K562 (cell line): ENCODE measurements at regions not wholly inside any gene's neighbourhood (a gene's known extent, or its start where the extent isn't known, plus 50 kb on each side); places are given as distances from the start of the nearest gene placed in this dataset.
A peak's percentile ranks its signal among the peaks of the same experiment; 100 is the strongest.

Source experiments
- ATAC-seq: fragments of 200-7000 bp; cut with Tn5 transposase; 3 replicates; pipeline ENCODE4 v1.9.1; 2020; ENCODE audit warnings: moderate library complexity
- BruUV-seq: library from RNA; stranded (reverse); fragments of 400-500 nt; replicated peaks from 2 replicates; lab custom pipeline; 2021; lab: Mats Ljungman, UMichigan
- CTCF ChIA-PET: fragments of 300-600 bp; formaldehyde crosslinking; extraction: SDS; loops from one replicate; lab custom pipeline; 2021; ENCODE audit warnings: low intra/inter-chr PET ratio; lab: Yijun Ruan, JAX
- POLR2A ChIA-PET: fragments of 300-600, 350-650 bp; sonication (Branson Sonifier 250); formaldehyde crosslinking; extraction: SDS; loops from one replicate; lab custom pipeline; 2021; ENCODE audit warnings: antibody characterized with exemption, inconsistent platforms; lab: Yijun Ruan, JAX
- DNase-seq, 4 experiments: peaks; one replicate each; pipeline versions ENCODE4 v3.0.0 to v3.0.0-alpha.2; 2011 to 2018; ENCODE audit warnings: low spot score in 3 of 4, mixed read lengths in 3 of 4; ENCODE audit errors: extremely low read depth in 1 of 4
- FAIRE-seq: peaks from 2 replicates; lab custom pipeline; 2011; peaks lifted over from hg19 to GRCh38; lab: Jason Lieb, UNC
- H2AFZ ChIP-seq: 2 replicates; pipeline ENCODE4 v1.6.0; 2011; ENCODE audit warnings: low read depth, low read length, control low read depth, inconsistent platforms
- H3K27ac ChIP-seq: fragments of 200-600 bp; 3 replicates; pipeline ENCODE4 v1.8.0; 2011; ENCODE audit warnings: low read depth, mild to moderate bottlenecking, control low read depth, inconsistent platforms, low read length, moderate library complexity, mixed read lengths; ENCODE audit errors: extremely low read depth
- H3K27me3 ChIP-seq, 2 experiments: fragments of 300-600 bp in 1 of 2; 2 replicates in 1 of 2; 3 replicates in 1 of 2; pipeline versions ENCODE4 v1.6.0 to v1.8.0; 2011; ENCODE audit warnings: inconsistent platforms in 2 of 2, low read length in 2 of 2, mild to moderate bottlenecking in 1 of 2, mixed read lengths in 1 of 2, moderate library complexity in 1 of 2; ENCODE audit not compliant: control insufficient read depth in 2 of 2, insufficient read depth in 2 of 2
- H3K36me3 ChIP-seq: fragments of 300-600 bp; 3 replicates; pipeline ENCODE4 v1.8.0; 2011; ENCODE audit warnings: mild to moderate bottlenecking, low read length, inconsistent platforms; ENCODE audit not compliant: control insufficient read depth, insufficient read depth
- H3K4me1 ChIP-seq, 2 experiments: fragments of 200-600 bp in 1 of 2; replicated peaks in 1 of 2; 2 replicates in 1 of 2; 3 replicates in 1 of 2; pipeline versions ENCODE4 v1.5.1 to v1.8.0; 2011; ENCODE audit warnings: inconsistent platforms in 2 of 2, low read length in 2 of 2, mild to moderate bottlenecking in 1 of 2, mixed read lengths in 1 of 2, moderate library complexity in 1 of 2; ENCODE audit not compliant: control insufficient read depth in 2 of 2, insufficient read depth in 2 of 2
- H3K4me2 ChIP-seq: 2 replicates; pipeline ENCODE4 v1.6.1; 2011; ENCODE audit warnings: low read length, control low read depth, inconsistent platforms, mixed read lengths; ENCODE audit not compliant: insufficient read depth
- H3K4me3 ChIP-seq: fragments of 200-600 bp; sonication (generic), shearing (Covaris generic); 2 replicates; pipeline ENCODE4 v1.5.1; 2016; ENCODE audit warnings: control low read depth, inconsistent platforms
- H3K79me2 ChIP-seq: fragments of 200-600 bp; 3 replicates; pipeline ENCODE4 v1.8.0; 2011; ENCODE audit warnings: low read length, inconsistent platforms; ENCODE audit not compliant: control insufficient read depth, insufficient read depth
- H3K9ac ChIP-seq, 2 experiments: 2 replicates each; pipeline versions ENCODE4 v1.6.0 to v1.6.1; 2011; ENCODE audit warnings: low read depth in 2 of 2, low read length in 2 of 2, control low read depth in 1 of 2, inconsistent platforms in 1 of 2, mild to moderate bottlenecking in 1 of 2, mixed read lengths in 1 of 2; ENCODE audit not compliant: insufficient read depth in 1 of 2
- H3K9me1 ChIP-seq: one replicate; pipeline ENCODE4 v1.6.0; 2011; ENCODE audit warnings: inconsistent platforms, mild to moderate bottlenecking, low read length, moderate library complexity; ENCODE audit not compliant: control insufficient read depth, insufficient read depth
- H3K9me3 ChIP-seq: replicated peaks from 2 replicates; pipeline ENCODE4 v1.5.1; 2011; ENCODE audit warnings: low read depth, low read length, inconsistent platforms; ENCODE audit not compliant: control insufficient read depth, insufficient read depth
- H4K20me1 ChIP-seq: replicated peaks from 2 replicates; pipeline ENCODE4 v1.6.1; 2011; ENCODE audit warnings: low read length, inconsistent platforms, mixed read lengths; ENCODE audit not compliant: control insufficient read depth, insufficient read depth
- CEBPB ChIP-seq: fragments of 450-650 bp; IDR thresholded peaks from 2 replicates; pipeline ENCODE4 v1.6.1; 2016; ENCODE audit warnings: missing genetic modification characterization, missing compliant biosample characterization
- MGA ChIP-seq: fragments of 450-650 bp; IDR thresholded peaks from 2 replicates; pipeline ENCODE4 v1.6.1; 2016; ENCODE audit warnings: mild to moderate bottlenecking, moderate library complexity
- WGBS: fragments of 100-300 bp; shearing (Covaris generic); methylation state at CpG from one replicate; pipeline ENCODE4 v1.1.6; 2016; ENCODE audit warnings: low coverage, mixed read lengths; ENCODE audit not compliant: insufficient coverage; ENCODE audit errors: missing lambda C conversion rate; 5-methylcytosine and 5-hydroxymethylcytosine counted together
- in situ Hi-C: fragments of 300-500 bp; cut with MboI; formaldehyde crosslinking; loops from 4 replicates; pipeline ENCODE4 v1.15.0; 2018; ENCODE audit warnings: inconsistent platforms, mixed read lengths
- intact Hi-C: fragments of 100-400 bp; cut with micrococcal nuclease; formaldehyde crosslinking; loops from 2 replicates; pipeline ENCODE4 v1.14.2; 2022

- H3K79me2 ChIP-seq = no peaks in the 10 kb centered on the region
- H3K27ac ChIP-seq = no peak overlapping the region
- H3K4me2 ChIP-seq = no peak overlapping the region
- CTCF ChIA-PET = no interaction called here
- no peaks in the 10 kb centered on the region for H3K27me3 ChIP-seq
- H3K4me1 ChIP-seq = no peaks in the 10 kb centered on the region
- H3K4me3 ChIP-seq = no peak overlapping the region
- ATAC-seq = no peak
- no peaks in the 10 kb centered on the region for H3K36me3 ChIP-seq
- no TSS peak for BruUV-seq
- in situ Hi-C loops (no loop called here), intact Hi-C loops (no loop called here)
- no peaks in the 10 kb centered on the region for H3K9me1 ChIP-seq
- no peaks in the 10 kb centered on the region for H4K20me1 ChIP-seq
- H3K9ac ChIP-seq = no peak overlapping the region
- H3K9me3 ChIP-seq = no peaks in the 10 kb centered on the region
- FAIRE-seq = no peak
- POLR2A ChIA-PET = no interaction called here
- DNase-seq = no peak
- TF ChIP-seq MGA (no peak), CEBPB (tag) (0 out of 2 replicates have a peak, but pooled peaks have one; percentile 8)
- TF ChIP-seq, all 486 proteins: peak for 1
- H2AFZ ChIP-seq = no peak overlapping the region
- WGBS = 17% methylated on average over 3 of the region's 3 CpGs
Observed at GRCh38 chr2:58845011-58845410, 603.9 kb upstream of the FANCL start.
